ENCODE measurements at regions not wholly inside any gene's neighbourhood (a gene's known extent, or its start where the extent isn't known, plus 50 kb on each side); places are given as distances from the start of the nearest gene placed in this dataset.

- Mint-ChIP-seq H3K27me3 (ENCODE audit: low read depth) (peaks cover 67% of the 10 kb centered on the region), H3K9me3 (peaks cover 3% of the 10 kb centered on the region), H3K36me3 (ENCODE audit: low read depth) (no peaks in the 10 kb centered on the region), H3K4me3 (no peak overlapping the region), H3K27ac (no peak overlapping the region), H3K4me1 (peaks cover 10% of the 10 kb centered on the region)
- TF ChIP-seq CTCF (IDR thresholded peaks at IDR 0.05; ENCODE audit: unreplicated experiment in 3 of 3) = no peak
Measured at GRCh38 chr7:1365846-1366245, 93.4 kb downstream of the MICALL2 start.

- peak overlapping the region in 1 of 3 experiments; percentile 38 for H3K27ac Mint-ChIP-seq
- peaks cover 10% of the 10 kb centered on the region for H3K4me1 Mint-ChIP-seq
- TF ChIP-seq CTCF (IDR thresholded peaks at IDR 0.05; ENCODE audit: unreplicated experiment in 3 of 3) = no peak
- peaks cover 3% of the 10 kb centered on the region for H3K9me3 Mint-ChIP-seq
- H3K4me3 Mint-ChIP-seq = no peak overlapping the region
- no peaks in the 10 kb centered on the region for H3K36me3 Mint-ChIP-seq (ENCODE audit: low read depth)
- peaks cover 69% of the 10 kb centered on the region for H3K27me3 Mint-ChIP-seq (ENCODE audit: low read depth)
Measured at GRCh38 chr7:1366801-1367405, 92.4 kb downstream of the MICALL2 start.

- Mint-ChIP-seq H3K27me3 (ENCODE audit: low read depth) (peaks cover 76% of the 10 kb centered on the region), H3K4me3 (peak overlapping the region in 1 of 3 experiments; percentile 36)
Measured at GRCh38 chr7:1367501-1368183, 91.6 kb downstream of the MICALL2 start.

GRCh38 chr7:1368184-1368681 lies 91.0 kb downstream of the MICALL2 start:
- peak overlapping the region in 1 of 3 experiments; percentile 15 for H3K4me3 Mint-ChIP-seq
- H3K9me3 Mint-ChIP-seq = peaks cover 3% of the 10 kb centered on the region
- peaks cover 77% of the 10 kb centered on the region for H3K27me3 Mint-ChIP-seq (ENCODE audit: low read depth)
- TF ChIP-seq CTCF (IDR thresholded peaks at IDR 0.05; ENCODE audit: unreplicated experiment in 3 of 3) = no peak
- peak overlapping the region in 1 of 3 experiments; percentile 38 for H3K27ac Mint-ChIP-seq
- H3K4me1 Mint-ChIP-seq = peaks cover 10% of the 10 kb centered on the region
- H3K36me3 Mint-ChIP-seq (ENCODE audit: low read depth) = no peaks in the 10 kb centered on the region

More at GRCh38 chr7:1367501-1368183, 91.6 kb downstream of the MICALL2 start:
- peaks cover 10% of the 10 kb centered on the region for H3K4me1 Mint-ChIP-seq
- TF ChIP-seq CTCF (IDR thresholded peaks at IDR 0.05; ENCODE audit: unreplicated experiment in 3 of 3) = no peak
- H3K36me3 Mint-ChIP-seq (ENCODE audit: low read depth) = no peaks in the 10 kb centered on the region
- H3K27ac Mint-ChIP-seq = peak overlapping the region in 1 of 3 experiments; percentile 38
- H3K9me3 Mint-ChIP-seq = peaks cover 3% of the 10 kb centered on the region

GRCh38 chr7:1368682-1369571 lies 90.3 kb downstream of the MICALL2 start:
- Mint-ChIP-seq H3K4me3 (no peak overlapping the region), H3K27ac (no peak overlapping the region), H3K27me3 (ENCODE audit: low read depth) (peaks cover 81% of the 10 kb centered on the region), H3K9me3 (peaks cover 3% of the 10 kb centered on the region), H3K36me3 (ENCODE audit: low read depth) (no peaks in the 10 kb centered on the region), H3K4me1 (peaks cover 10% of the 10 kb centered on the region)
- TF ChIP-seq CTCF (IDR thresholded peaks at IDR 0.05; ENCODE audit: unreplicated experiment in 3 of 3) = peak; percentile 48 to 63 (median 53)
